Aorta (tissue), 5 donors: ENCODE measurements at regions not wholly inside any gene's neighbourhood (a gene's known extent, or its start where the extent isn't known, plus 50 kb on each side); places are given as distances from the start of the nearest gene placed in this dataset.

Source experiments
- ATAC-seq: fragments of 200-7000 bp; cut with Tn5 transposase; one replicate; pipeline ENCODE4 v1.9.1; 2022; ENCODE audit warnings: moderate library complexity; ENCODE audit not compliant: low FRiP score
- DNase-seq, 2 donors: peaks; one replicate each; pipeline ENCODE4 v3.0.0-alpha.2; 2020
- H3K27ac ChIP-seq, 2 donors: one replicate each; pipeline ENCODE4 v1.5.1; 2013; ENCODE audit warnings: low read length in 2 of 2, mild to moderate bottlenecking in 2 of 2, moderate library complexity in 2 of 2, control low read depth in 1 of 2, inconsistent platforms in 1 of 2, low read depth in 1 of 2
- H3K27me3 ChIP-seq, 2 donors: one replicate each; pipeline ENCODE4 v1.6.1; 2013; ENCODE audit warnings: control low read depth in 1 of 2, low read length in 1 of 2, mild to moderate bottlenecking in 1 of 2, moderate library complexity in 1 of 2; ENCODE audit not compliant: insufficient read depth in 2 of 2, control insufficient read depth in 1 of 2
- H3K36me3 ChIP-seq, 2 donors: one replicate each; pipeline ENCODE4 v1.6.1; 2013; ENCODE audit warnings: control low read depth in 1 of 2, low read length in 1 of 2, mild to moderate bottlenecking in 1 of 2; ENCODE audit not compliant: insufficient read depth in 2 of 2, control insufficient read depth in 1 of 2
- H3K4me1 ChIP-seq, 2 donors: one replicate each; pipeline ENCODE4 v1.6.1; 2013; ENCODE audit warnings: low read length in 2 of 2, control low read depth in 1 of 2, mild to moderate bottlenecking in 1 of 2, moderate library complexity in 1 of 2; ENCODE audit not compliant: insufficient read depth in 2 of 2, control insufficient read depth in 1 of 2
- H3K4me3 ChIP-seq, 2 donors: one replicate each; pipeline ENCODE4 v1.5.1; 2013; ENCODE audit warnings: low read length in 2 of 2, control low read depth in 1 of 2, mild to moderate bottlenecking in 1 of 2
- H3K9me3 ChIP-seq: one replicate; pipeline ENCODE4 v1.6.1; 2013; ENCODE audit warnings: mild to moderate bottlenecking, low read length; ENCODE audit not compliant: control insufficient read depth
- WGBS, 2 donors: extraction: QIAGEN DNeasy Blood & Tissue Kit; methylation state at CpG; one replicate each; pipeline ENCODE4 v1.1.7; 2013; 5-methylcytosine and 5-hydroxymethylcytosine counted together
- intact Hi-C, 2 donors: fragments of 100-400 bp; cut with DNase I; formaldehyde crosslinking; loops; one replicate each; pipeline versions ENCODE4 v1.14.2 to v1.15.0; 2022
- donor health status: healthy with polysubstance abuse.
- donor health status: Bipolar disorder and iron deficiency.
- donor health status: DM: no; HTN: no; CAD: no.
- donor health status: DM: no; HTN: no; CAD: no.
- donor health status: DM: yes; HTN: yes; CAD: no.

GRCh38 chr1:219985169-219985568 lies 56.8 kb upstream of the SLC30A10 start:
- Histone ChIP-seq H3K9me3 (no peaks in the 10 kb centered on the region), H3K4me3 (no peak overlapping the region), H3K36me3 (peaks cover 1 to 6% of the 10 kb centered on the region in 2 donors), H3K27me3 (no peaks in the 10 kb centered on the region), H3K27ac (no peak overlapping the region), H3K4me1 (no peaks in the 10 kb centered on the region)
- ATAC-seq (no peak), DNase-seq (no peak)
- WGBS, 2 donors = 81% methylated on average over 3 of the region's 3 CpGs
- intact Hi-C loops = no loop called here
